ENCODE measurements at regions not wholly inside any gene's neighbourhood (a gene's known extent, or its start where the extent isn't known, plus 50 kb on each side); places are given as distances from the start of the nearest gene placed in this dataset.
A peak's percentile ranks its signal among the peaks of the same experiment; 100 is the strongest.

DNA sequence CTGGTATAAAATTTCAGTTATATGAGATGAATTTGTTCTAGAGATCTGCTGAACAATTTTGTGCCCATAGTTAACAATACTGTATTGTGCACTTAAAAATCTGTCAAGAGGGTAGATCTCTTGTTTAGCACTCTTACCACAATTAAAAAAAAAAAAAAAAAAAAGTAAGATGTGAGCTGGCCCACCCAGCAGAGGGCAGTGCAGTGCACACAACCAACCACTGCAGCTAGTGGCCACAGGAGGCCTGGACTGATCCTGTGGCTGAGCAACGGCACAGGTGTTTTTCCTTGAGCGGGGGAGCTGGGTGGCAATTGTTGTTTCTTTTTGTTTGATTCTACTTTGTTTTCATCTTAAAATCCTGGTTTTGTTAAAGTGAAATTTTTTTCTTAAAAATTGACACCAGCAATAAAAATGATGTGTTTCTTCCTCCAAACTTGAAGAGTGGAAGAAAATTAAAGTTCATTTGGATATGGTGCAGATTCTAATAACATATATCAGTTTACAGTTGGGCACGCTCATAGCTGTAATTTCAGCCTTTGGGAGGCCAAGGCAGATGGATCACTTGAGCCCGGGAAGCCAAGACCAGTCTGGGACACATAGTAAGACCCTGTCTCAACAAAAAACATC is 171.1 kb upstream of the TBX20 start:
- H3K27me3 ChIP-seq (replicated peaks in 1 of 2; ENCODE audit: control insufficient read depth in 2 of 2, insufficient read depth in 2 of 2, low read length in 1 of 2) = no peaks in the 10 kb centered on the region; a peak in 1 of 4 replicates
- no TSS peak for BruUV-seq (replicated peaks)
- H3K79me2 ChIP-seq (ENCODE audit: control insufficient read depth, insufficient read depth, low read length) = no peaks in the 10 kb centered on the region
- 24% methylated on average over 4 of the region's 4 CpGs for WGBS (ENCODE audit: insufficient coverage, insufficient replicate concordance, low lambda C conversion rate, missing lambda C conversion rate)
- FAIRE-seq (peak; percentile 81), ATAC-seq (peak; percentile 91), DNase-seq (ENCODE audit: low read depth, low spot score) (no peak)
- no peaks in the 10 kb centered on the region for H3K9me3 ChIP-seq (replicated peaks; ENCODE audit: control insufficient read depth, insufficient read depth, low read length)
- H3K4me1 ChIP-seq (ENCODE audit: control insufficient read depth, insufficient read depth, low read length) = no peaks in the 10 kb centered on the region
- ChIA-PET CTCF (interaction anchor here (0.6 to 3.2 kb wide), 19 partner anchors 8 to 482 kb away, joined by 3 to 21 read pairs (median 4); no protein-coding TSS in a partner anchor), SMC1A (ENCODE audit: uncharacterized antibody, unreplicated experiment) (interaction anchor here (0.6 to 1.7 kb wide), 10 partner anchors 9 to 247 kb away, joined by 3 to 12 read pairs (median 4); no protein-coding TSS in a partner anchor), POLR2A (interaction anchor here (0.6 kb wide), 1 partner anchor 95 kb away, joined by 3 read pairs; no protein-coding TSS in a partner anchor), RAD21 (ENCODE audit: unreplicated experiment) (interaction anchor here (1.0 to 2.3 kb wide), 4 partner anchors 10 to 199 kb away, joined by 3 to 13 read pairs (median 6); no protein-coding TSS in a partner anchor)
- no peaks in the 10 kb centered on the region; the same call in 1 of the 2 replicates for H4K20me1 ChIP-seq (ENCODE audit: control insufficient read depth, insufficient read depth)
- no peak overlapping the region for H3K4me2 ChIP-seq (ENCODE audit: control insufficient read depth, insufficient read depth)
- intact Hi-C loops (cut with micrococcal nuclease; ENCODE audit: unreplicated experiment) = loop anchor here (1.0 to 2.0 kb wide), 3 partner anchors 95 to 199 kb away; no protein-coding TSS in a partner anchor
- H3K27ac ChIP-seq (ENCODE audit: control insufficient read depth, insufficient read depth) = no peak overlapping the region
- peak; percentile 68 for TF ChIP-seq SMC3 (IDR thresholded peaks at IDR 0.05; ENCODE audit: borderline replicate concordance, low read length)
- no peak for TF ChIP-seq TCF7 (IDR thresholded peaks at IDR 0.05; ENCODE audit: borderline replicate concordance)
- peak; percentile 48 for TF ChIP-seq RUNX3 (IDR thresholded peaks at IDR 0.05; ENCODE audit: low read length)
- no peak for TF ChIP-seq BMI1 (IDR thresholded peaks at IDR 0.05; ENCODE audit: borderline replicate concordance)
- no peak for TF ChIP-seq EZH2 (IDR thresholded peaks at IDR 0.05; ENCODE audit: borderline replicate concordance, control insufficient read depth, low read depth, low read length)
- peak; percentile 95 for TF ChIP-seq ZNF384 (IDR thresholded peaks at IDR 0.05; ENCODE audit: borderline replicate concordance, low read depth, low read length)
- TF ChIP-seq, protein P1, sequence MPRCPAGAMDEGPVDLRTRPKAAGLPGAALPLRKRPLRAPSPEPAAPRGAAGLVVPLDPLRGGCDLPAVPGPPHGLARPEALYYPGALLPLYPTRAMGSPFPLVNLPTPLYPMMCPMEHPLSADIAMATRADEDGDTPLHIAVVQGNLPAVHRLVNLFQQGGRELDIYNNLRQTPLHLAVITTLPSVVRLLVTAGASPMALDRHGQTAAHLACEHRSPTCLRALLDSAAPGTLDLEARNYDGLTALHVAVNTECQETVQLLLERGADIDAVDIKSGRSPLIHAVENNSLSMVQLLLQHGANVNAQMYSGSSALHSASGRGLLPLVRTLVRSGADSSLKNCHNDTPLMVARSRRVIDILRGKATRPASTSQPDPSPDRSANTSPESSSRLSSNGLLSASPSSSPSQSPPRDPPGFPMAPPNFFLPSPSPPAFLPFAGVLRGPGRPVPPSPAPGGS (IDR thresholded peaks at IDR 0.05; ENCODE audit: borderline replicate concordance, insufficient read depth, low read depth, low read length, poor library complexity, severe bottlenecking) = no peak
- TF ChIP-seq RAD21 (IDR thresholded peaks at IDR 0.05; ENCODE audit: insufficient read depth, low read depth, low read length) = peak; percentile 66
- TF ChIP-seq, protein P2, sequence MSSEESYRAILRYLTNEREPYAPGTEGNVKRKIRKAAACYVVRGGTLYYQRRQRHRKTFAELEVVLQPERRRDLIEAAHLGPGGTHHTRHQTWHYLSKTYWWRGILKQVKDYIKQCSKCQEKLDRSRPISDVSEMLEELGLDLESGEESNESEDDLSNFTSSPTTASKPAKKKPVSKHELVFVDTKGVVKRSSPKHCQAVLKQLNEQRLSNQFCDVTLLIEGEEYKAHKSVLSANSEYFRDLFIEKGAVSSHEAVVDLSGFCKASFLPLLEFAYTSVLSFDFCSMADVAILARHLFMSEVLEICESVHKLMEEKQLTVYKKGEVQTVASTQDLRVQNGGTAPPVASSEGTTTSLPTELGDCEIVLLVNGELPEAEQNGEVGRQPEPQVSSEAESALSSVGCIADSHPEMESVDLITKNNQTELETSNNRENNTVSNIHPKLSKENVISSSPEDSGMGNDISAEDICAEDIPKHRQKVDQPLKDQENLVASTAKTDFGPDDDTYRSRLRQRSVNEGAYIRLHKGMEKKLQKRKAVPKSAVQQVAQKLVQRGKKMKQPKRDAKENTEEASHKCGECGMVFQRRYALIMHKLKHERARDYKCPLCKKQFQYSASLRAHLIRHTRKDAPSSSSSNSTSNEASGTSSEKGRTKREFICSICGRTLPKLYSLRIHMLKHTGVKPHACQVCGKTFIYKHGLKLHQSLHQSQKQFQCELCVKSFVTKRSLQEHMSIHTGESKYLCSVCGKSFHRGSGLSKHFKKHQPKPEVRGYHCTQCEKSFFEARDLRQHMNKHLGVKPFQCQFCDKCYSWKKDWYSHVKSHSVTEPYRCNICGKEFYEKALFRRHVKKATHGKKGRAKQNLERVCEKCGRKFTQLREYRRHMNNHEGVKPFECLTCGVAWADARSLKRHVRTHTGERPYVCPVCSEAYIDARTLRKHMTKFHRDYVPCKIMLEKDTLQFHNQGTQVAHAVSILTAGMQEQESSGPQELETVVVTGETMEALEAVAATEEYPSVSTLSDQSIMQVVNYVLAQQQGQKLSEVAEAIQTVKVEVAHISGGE (CRISPR knock-in tag; IDR thresholded peaks at IDR 0.05) = no peak
- TF ChIP-seq, protein P3, sequence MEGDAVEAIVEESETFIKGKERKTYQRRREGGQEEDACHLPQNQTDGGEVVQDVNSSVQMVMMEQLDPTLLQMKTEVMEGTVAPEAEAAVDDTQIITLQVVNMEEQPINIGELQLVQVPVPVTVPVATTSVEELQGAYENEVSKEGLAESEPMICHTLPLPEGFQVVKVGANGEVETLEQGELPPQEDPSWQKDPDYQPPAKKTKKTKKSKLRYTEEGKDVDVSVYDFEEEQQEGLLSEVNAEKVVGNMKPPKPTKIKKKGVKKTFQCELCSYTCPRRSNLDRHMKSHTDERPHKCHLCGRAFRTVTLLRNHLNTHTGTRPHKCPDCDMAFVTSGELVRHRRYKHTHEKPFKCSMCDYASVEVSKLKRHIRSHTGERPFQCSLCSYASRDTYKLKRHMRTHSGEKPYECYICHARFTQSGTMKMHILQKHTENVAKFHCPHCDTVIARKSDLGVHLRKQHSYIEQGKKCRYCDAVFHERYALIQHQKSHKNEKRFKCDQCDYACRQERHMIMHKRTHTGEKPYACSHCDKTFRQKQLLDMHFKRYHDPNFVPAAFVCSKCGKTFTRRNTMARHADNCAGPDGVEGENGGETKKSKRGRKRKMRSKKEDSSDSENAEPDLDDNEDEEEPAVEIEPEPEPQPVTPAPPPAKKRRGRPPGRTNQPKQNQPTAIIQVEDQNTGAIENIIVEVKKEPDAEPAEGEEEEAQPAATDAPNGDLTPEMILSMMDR (IDR thresholded peaks at IDR 0.05 in 2 of 3, conservative IDR thresholded peaks at IDR 0.05 in 1 of 3; ENCODE audit: control insufficient read depth in 2 of 3, extremely low read depth in 1 of 3, insufficient read depth in 1 of 3, low read depth in 3 of 3, low read length in 3 of 3) = peak; percentile 60 to 81 (median 77)
- no peak for TF ChIP-seq SUZ12 (IDR thresholded peaks at IDR 0.05; ENCODE audit: unreplicated experiment)
- no peak for TF ChIP-seq TCF3 (IDR thresholded peaks at IDR 0.05; ENCODE audit: borderline replicate concordance, insufficient read depth, low read depth, low read length)
- peak; percentile 49; the same call in 1 of the 2 replicates for TF ChIP-seq YY1 (IDR thresholded peaks at IDR 0.05; ENCODE audit: low read depth, low read length)
- in situ Hi-C loops (cut with MboI) = loop anchor here (10.0 kb wide), 2 partner anchors 200 to 480 kb away; no protein-coding TSS in a partner anchor
- H2AFZ ChIP-seq (ENCODE audit: control insufficient read depth, low read depth, low read length) = no peak overlapping the region
- no peak overlapping the region for H3K9ac ChIP-seq (ENCODE audit: control insufficient read depth, insufficient read depth, low read length)
- H3K4me3 ChIP-seq = no peak overlapping the region
- no peaks in the 10 kb centered on the region for H3K36me3 ChIP-seq (ENCODE audit: control insufficient read depth in 2 of 2, insufficient read depth in 2 of 2, low read length in 1 of 2)

All from GM12878 (cell line).